ENCODE measurements at regions not wholly inside any gene's neighbourhood (a gene's known extent, or its start where the extent isn't known, plus 50 kb on each side); places are given as distances from the start of the nearest gene placed in this dataset.

DNA sequence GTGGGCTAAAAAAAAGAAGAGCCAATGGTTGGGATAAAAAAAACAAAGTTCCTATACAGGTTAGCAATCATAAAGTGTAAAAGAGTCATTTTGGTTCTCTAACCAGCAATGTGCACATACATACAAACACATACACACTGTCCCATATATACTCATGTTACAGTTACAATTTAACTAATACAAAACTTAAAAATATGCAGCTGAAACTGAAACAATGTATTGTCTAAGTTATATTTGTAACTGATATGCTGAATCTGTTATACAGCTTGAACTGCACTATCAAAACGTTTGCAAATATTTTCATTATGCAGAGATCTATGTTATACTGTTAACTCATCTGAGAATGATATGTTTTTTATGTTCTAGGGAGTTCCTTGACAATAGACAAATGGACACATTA is 173.7 kb downstream of the KLF12 start:
- no peak for DNase-seq

DNA sequence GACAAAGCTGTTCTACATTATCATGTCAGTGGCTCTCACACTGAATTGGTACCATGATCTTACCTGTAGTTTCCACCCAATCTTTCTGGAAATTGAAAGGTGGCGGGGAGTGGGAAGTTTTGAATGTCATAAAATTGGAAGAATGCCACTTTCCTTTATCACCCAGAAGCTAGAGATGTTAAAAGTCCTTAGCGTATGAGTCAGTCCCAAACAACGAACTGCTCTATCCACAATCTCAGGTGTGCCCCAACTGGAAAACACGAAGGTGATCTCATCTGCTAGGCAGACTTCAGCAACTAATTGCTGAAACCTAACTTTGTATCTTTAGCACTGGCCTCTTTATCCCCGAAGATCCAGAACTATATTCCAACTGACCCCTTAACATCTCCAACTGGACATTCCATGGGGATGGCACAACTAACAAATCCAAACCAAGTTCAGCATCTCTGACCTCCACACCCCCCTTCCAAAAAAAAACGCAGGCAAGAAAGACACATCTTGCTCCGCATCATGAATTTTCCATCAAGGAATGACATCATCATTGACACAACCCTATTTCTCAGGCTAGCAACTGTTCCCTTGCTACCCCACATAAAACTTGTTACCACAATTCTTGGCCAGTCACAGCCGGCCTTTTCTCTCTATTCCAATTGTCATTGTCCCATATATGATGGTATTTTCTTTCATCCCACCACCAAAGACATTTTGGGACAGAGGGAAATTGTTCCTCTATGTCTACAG is 175.4 kb downstream of the KLF12 start:
- no peak for DNase-seq

DNA sequence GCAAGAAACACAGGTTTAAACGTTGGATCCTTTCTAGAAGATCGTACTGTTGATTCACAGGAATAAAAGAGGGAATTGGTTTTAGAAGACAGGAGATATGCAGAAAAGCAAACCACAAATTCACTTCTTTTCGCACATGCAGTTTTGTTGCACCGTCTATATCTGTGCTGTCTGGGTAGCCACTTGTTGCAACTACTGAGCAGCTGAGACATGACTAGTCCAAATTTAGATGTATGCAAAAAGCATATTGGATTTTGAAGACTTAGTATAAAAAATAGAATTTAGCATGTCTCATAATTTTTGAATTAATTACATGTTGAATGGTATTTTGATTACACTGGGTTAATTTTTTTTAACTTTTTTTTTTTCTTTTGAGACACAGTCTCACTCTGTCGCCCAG is 176.3 kb downstream of the KLF12 start:
- DNase-seq: no peak

DNA sequence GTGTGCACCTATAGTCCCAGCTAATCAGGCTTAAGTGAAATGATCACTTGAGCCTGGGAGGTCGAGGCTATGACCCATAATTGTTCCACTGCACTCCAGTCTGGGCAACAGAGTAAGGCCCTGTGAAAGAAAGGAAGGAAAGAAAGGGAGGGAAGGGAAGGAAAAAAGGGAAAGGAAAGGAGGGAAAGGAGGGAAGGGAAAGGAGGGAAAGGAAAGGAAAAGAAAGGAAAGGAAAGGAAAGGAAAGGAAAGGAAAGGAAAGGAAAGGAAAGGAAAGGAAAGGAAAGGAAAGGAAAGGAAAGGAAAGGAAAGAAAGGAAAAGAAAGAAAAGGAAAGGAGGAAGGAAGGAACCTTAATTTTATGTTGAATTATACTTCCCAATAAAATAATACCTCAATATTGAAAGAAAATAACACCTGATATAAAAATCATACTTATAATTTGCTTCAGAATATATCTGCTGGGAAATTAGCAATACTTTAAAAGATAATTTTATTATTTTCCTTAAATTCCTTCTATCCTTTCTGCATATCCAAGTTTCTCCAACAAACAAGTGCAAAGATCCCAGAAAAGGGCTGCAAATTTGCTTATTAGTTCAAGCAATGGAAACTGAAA is 177.3 kb downstream of the KLF12 start:
- DNase-seq: no peak

DNA sequence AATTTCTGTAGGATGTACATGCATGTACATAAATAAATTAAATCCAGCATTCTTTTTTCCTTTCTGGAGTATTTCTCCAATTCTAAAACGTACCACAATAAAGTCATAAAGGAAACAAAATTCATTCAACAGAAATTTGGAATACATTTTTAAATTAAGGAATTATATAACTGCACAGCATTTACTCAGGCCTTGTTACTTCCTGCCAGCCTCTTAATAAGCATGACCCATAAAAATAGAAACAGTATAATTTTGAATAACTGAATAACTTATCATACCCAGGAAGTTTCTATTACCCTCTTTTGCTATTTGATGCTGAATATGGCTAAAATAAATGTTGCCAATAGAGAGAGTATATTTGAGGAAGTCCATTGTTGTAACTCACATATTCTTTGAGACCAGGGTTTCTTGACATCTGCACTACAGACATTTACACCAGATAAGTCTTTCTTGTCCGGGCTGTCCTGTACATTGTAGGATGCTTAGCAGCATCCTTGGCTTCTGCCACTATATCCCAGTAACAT is 178.2 kb downstream of the KLF12 start:
- no peak for DNase-seq

DNA sequence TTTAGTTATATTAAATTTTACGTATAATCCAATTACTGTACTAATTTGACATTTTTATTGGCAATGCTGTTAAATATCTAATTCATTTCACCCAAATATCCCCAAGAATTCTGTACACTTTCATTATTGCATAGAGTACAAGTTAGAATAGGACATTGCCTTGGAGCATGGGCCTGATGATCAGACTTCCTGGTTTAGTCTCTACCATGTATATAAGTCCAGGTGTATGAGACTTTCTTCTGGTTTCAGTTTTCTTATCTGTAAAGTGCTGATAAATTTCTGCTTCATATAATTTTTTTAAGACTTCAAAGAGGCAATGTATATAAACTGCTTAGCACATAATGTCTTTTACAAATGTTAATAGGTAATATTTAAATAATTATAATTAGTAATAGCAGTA is 179.4 kb downstream of the KLF12 start:
- no peak for DNase-seq

DNA sequence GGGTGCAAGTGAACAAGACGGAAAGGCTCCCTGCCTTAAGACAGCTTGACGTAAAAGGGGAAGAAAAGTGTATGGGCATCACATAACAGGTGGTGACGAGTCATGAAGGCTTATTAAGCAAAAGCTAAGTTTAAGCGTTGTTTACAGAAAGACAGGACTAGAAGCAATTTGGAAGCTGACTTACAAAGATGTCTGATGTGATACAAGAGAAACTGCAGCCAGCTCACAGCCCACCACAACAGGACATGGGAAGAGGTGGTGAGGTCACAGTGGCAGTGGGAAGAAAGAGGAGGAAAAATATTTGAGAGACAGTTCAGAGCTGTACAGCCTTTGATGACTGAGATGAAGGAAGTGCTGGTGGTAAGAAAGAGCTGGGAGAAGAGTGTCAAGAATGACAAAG is 181.6 kb downstream of the KLF12 start:
- DNase-seq: no peak

DNA sequence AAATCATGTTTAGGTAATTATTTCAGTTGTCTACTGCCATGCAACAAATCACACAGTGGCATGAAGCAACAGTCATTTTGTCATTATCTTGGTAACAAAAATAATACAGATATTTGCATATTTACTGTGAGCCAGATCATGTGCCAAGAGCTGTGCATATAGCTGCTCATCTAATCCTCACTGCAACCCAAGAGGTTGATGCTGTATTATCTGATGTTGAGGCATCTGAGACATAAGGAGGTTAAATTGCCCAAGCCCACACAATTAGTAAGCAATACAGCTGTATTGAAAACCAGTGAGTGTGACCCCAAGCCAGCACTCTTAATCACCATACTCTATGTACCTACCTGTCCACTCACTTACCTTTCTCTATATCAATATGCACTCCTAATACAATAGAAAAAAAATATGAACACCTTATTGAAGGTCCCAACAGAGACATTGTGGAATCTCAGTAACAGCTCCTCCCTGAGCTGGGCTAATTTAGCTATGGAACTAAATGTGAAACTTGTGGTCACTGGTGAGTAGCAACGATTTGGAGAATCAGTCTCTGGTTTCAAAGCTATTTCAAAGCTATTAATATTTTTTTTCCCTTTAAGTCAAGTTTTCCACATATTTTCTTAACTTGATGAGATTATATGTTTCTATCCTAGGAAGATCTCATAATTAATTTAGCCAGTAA is 185.2 kb downstream of the KLF12 start:
- DNase-seq: no peak

GRCh38 chr13:73945871-73946270 is 188.3 kb downstream of the KLF12 start:
- DNase-seq: no peak

DNA sequence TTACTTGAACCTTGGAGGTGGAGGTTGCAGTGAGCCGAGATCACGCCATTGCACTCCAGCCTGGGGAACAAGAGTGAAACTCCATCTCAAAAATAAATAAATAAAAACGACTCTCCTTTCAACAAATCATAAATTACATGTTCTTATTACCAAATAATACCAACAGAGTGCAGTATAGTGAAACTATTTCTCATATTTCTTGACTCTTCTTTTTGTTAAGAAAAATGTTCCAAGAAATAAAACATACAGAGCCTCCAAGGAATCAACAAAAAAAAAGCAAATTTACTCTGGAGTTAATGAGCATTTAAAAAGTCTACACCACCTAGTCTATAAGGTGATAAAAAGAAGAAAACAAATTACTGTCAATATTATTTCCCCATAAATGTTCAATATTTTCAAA is 188.8 kb downstream of the KLF12 start:
- DNase-seq: no peak

DNA sequence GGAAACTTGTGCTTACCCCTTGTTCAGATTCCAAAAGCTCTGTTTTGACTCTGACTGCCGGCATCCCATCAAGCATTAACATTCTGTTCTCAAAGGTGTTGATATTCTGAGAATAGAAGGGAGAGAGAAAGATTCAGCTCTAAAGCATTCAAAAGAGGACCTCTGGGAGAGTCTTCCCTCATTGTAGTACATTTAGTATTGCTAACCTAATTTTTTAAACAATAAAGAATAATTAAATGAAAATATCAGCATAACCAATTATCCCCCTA is 190.3 kb downstream of the KLF12 start:
- DNase-seq: no peak

DNA sequence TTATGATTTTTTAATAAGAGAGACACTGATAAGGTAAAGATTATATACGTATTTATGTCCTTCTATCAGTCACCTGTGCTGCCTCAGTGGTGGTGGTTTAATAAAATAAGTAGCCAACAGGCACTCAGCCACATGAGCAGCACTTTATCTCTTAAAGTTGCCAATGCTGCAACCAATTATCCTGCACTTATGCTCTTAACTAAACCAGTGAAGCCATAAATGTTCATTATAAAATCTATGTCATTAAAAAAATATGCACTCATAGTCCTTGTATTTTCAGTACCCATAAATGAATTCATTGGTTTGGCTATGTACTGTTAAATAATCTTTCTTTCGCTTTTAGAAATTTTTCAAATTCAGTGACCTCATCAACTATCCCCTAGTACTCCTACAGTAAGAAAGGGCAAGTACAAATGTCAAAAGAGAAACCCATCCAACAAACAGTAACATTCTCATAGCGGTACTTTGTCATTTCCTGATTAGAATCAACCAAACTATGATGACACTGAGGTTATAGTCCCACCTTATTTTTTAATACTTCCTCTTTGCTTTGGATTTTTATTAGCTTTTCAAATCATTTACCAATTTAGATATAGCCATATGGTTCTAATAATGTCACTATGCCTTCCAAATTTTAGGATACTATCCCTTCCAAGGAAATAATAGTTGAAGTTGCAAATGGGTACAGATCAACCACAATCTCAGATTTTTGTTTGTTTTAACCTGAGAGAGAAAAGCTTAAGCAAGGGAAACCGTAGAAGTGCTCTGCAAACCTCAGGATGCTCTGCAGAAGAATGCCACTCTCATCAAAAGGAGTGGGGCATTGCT is 190.9 kb downstream of the KLF12 start:
- DNase-seq: no peak

DNA sequence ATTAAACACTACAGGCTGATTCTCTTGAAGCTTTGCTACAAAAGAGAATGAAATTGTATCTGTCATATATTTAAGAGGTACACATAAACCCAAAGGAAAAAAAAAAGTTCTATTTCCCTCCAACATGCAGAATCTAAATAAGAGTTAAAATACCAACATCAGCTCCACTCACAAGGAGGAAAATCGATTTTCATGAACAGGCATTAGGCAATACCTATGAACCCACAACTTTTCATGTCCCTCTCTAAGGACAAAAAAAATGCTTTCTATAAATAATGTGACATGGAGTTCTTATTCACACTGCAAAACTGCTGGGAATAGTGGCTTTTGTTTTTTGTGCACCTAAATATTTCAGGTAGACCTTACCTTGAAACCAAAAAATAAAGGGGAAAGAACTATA is 192.5 kb downstream of the KLF12 start:
- no peak for DNase-seq

- DNase-seq: no peak
Measured at GRCh38 chr13:73940098-73940497, 194.1 kb downstream of the KLF12 start.

- no peak for DNase-seq
Measured at GRCh38 chr13:73939603-73940002, 194.6 kb downstream of the KLF12 start.

- DNase-seq: no peak
Measured at GRCh38 chr13:73939071-73939380, 195.2 kb downstream of the KLF12 start.

- DNase-seq: no peak
Measured at GRCh38 chr13:73938372-73939070, 195.7 kb downstream of the KLF12 start.

DNA sequence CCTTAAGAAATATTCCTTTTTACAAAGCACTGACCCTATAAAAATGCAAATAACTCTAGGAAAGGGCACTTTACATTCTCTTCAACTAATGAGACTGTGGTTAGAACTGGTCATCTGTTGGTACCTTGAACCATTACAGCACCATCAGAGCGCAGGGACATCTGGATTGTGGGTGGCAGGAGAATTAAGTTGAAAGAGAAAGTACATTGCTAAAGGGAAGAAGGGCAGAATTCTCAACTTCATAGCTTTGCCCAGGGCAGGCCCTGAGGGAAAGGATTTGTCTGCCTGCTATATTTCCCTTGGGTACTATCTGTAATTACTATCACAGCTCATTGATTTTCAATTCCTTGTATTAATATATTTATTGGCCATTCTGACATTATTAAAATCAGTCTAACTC is 196.8 kb downstream of the KLF12 start:
- DNase-seq: no peak

DNA sequence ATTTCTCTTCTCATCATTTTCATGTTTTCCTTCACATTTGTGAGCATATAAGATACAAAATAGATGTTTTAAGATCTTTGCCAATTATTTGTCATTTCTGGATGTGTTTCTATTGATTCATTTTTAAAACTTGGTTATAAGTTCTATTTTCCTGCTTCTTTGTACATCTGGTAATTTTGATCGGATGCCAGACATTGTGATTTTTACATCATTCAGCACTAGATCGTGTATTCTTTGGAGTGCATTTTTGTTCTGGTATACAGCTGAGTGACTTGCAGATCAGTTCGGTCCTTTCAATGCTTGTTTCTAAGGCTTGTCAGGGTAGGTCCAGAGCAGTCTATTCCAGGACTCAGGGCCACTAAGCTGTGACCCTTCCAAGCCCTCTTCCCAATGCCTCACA is 198.2 kb downstream of the KLF12 start:
- no peak for DNase-seq

- DNase-seq: no peak
Measured at GRCh38 chr13:73934771-73935170, 199.4 kb downstream of the KLF12 start.

DNA sequence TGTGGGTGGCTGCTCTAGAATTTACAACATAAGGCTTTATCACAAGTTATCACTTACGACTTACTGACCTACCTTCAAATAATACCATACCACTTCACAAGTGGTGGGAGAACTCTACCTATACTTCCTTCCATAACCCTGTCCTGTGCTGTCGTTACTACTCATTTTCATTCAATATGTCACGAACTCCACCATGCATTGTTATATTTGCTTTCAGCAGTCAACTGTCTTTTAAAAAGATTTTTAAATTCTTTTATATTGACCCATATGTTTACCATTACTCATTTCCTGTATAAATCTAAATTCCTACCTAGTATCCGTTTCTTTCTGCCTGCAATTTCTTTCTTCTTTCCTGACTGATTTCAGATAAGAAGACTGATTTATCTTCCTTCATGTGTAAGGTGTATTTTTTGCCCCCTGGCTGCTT is 200.0 kb downstream of the KLF12 start:
- DNase-seq: no peak

DNA sequence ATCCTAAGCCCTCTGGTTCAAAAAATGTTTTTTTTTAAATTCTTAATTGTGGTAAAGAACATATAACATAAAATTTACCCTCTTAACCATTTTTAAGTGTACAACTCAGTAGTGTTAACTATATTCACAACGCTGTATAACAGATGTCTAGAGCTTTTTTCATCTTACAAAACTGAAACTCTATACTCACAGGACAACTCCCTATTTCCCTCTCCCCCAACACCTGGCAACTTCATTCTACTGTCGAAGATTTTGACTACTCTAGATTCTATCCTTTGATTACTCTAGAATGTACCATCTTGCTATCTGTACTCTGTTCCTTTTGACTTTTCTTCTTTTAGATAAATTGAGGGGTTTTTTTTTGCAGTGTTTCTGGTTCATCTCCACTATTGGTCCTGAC is 200.4 kb downstream of the KLF12 start:
- DNase-seq: peak; percentile 3 to 69

DNA sequence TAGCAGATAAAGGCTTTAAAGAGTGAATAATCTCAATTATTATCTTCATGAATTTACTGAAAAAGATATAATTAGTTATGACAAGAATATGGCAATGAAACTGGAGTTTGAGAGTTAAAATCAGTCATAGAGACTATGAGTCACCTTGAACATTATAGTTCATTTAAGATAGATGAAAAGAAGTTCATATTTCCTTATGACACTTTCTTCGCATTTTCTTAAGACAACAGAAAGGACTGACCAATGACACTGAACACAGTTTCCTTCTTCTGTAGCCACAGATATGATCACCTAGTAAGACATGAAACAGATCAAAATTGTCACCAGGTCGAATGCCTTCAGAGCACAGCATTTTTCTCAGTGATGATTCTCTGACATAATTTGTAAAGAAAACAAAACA is 202.1 kb downstream of the KLF12 start:
- DNase-seq: no peak
